Peyer's patch (tissue), 4 donors: ENCODE measurements at regions not wholly inside any gene's neighbourhood (a gene's known extent, or its start where the extent isn't known, plus 50 kb on each side); places are given as distances from the start of the nearest gene placed in this dataset.

Experiments used
- CTCF ChIP-seq, 6 experiments: fragments of 450-650 bp in 4 of 6; fragments of 200-600 bp in 2 of 6; sonication (generic) in 1 of 6; IDR thresholded peaks; one replicate each; pipeline ENCODE4 v1.5.1; 2017 to 2019; ENCODE audit warnings: antibody characterized with exemption in 6 of 6, mild to moderate bottlenecking in 3 of 6, moderate library complexity in 1 of 6
- POLR2A ChIP-seq, 2 donors: fragments of 450-650 bp; IDR thresholded peaks; one replicate each; pipeline ENCODE4 v1.5.1; 2017; ENCODE audit warnings: antibody characterized with exemption in 2 of 2, mild to moderate bottlenecking in 2 of 2, moderate library complexity in 2 of 2

- TF ChIP-seq CTCF (IDR thresholded peaks at IDR 0.05) (no peak), POLR2A (IDR thresholded peaks at IDR 0.05) (no peak)
Observed at GRCh38 chr18:59813942-59814341, 85.9 kb upstream of the PMAIP1 start.
